ENCODE measurements at regions not wholly inside any gene's neighbourhood (a gene's known extent, or its start where the extent isn't known, plus 50 kb on each side); places are given as distances from the start of the nearest gene placed in this dataset.

DNA sequence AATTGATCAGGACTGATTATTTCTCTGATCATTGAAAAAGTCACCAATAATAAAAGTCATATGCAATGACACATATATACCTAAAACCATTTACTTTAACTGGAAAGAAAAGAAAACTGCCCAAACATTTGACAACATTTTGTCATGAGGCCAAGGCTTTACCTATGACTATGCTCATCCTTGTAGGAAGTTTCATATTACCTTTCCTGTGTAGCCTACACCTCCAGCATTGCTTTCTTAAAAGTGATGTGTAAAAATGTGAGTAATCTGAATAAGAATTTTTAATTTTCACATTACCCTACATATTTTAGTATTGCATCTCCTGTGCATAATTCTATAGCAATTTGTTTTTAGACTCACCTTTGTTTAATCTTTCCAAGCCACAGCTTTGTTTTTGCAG, 419.8 kb upstream of the FIGN start:
- no peak for DNase-seq

DNA sequence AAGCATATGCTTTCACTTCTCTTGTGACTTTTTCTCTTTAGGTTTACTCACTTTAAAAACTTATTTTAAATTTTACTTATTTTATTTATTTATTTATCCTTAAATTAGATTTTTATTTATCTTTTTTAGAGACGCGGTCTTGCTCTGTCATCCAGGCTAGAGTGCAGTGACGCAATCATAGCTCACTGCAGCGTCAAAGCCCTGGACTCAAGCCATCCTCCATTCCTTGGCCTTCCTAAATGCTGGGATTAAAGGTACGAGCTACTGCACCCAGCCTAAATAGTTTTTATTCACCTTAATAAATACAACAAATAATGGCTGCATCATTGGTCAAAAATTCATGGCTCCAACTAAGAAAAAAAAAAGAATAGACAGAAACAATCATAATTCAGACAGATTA, 415.7 kb upstream of the FIGN start:
- no peak for DNase-seq

DNA sequence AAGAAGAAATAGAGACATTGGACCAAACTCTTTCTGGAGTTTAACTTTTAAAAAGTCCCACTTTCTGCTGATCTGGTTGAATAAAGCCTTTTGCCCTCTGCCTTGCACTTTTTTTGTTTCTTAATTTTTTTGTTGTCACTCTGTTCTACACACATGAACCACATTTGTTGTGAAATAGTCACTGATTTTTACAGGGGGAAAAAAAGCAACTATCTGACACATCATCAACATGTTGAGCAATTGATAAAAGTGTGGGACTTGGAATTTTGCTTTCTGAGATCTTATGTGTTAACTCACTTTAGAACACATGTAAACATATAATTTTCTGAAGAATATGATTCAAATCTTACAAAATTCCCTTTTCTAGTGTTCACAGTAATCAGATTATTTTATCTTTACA, 414.8 kb upstream of the FIGN start:
- no peak for DNase-seq

GRCh38 chr2:164146441-164146840, 410.6 kb upstream of the FIGN start:
- no peak for DNase-seq

DNA sequence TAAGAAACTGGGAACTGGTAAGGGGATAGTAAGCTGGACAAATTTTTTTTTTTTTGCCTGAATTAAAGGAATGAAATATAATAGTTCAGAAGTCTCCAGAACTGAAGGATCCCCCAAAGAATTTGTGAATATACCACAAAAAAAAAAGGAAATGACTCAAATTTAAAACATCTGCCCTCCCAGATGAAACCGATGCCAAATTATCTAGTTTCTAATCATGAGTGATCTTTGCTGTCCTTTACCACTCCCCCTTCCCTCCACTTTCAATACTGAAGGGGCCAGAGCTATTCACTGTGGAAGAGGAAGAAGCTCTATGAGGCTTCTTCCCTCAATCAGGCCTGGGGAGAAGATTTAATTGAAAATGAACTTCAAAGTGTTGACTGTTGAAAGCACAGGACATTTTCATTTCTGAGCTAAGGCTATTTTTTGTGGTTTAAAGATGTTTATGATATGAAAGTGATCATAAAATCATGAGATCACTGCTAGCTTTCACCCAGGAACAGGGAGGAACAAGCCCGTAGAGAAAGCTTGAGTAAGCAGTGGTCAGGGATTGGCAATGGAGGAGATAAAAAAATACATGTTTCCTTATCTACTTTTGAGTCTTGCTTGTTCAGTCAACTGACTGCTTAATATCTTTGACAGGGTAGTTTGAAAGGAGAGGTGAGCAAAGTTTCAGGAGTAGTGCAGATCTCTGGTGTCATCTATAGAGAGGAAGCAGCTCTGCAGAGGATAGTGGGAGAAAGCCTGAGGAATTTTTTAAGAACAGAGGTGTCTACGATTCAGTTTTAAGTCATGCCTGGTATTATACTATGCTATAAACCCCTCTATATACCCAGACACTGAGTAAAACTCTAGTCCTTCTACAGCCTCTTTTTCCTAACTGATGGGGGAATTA, 409.5 kb upstream of the FIGN start:
- no peak for DNase-seq

DNA sequence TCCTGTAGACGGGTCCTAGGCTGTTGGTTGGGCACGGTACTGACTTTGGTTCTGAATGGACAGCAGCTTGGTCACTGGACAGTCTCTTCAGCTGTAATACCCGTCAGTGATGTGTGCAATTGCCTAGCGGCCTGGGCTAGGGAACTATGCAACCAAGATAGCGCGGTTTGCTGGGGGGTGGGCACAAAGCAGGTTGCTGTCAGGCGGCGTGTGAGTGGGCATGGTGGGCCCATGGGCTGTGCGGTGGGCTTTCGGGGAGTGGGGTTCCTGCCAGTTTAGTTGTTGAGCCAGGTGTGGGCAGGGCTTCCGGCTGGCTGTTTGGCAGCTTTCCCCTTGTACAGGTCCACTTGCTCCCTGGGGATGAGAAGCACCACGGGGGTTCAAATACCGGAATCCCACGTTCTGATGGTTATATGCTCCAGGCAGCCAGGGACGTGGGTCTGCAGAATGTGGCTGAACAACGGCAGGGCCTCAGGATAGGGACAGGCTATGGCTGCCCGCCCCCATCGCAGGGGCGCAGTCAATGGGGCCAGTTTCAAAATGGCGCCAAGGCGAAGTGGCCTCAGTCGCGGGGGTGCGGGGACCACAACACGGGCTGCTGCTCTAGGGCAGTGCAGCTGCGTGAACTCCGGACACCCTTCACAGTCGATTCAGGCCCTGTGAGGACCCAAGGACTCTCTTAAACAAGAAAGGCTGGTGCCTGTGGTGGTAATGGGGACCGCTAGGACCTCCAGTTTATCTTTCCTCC, 407.5 kb upstream of the FIGN start:
- no peak for DNase-seq

- no peak for DNase-seq
Measured at GRCh38 chr2:164142755-164143154, 406.9 kb upstream of the FIGN start.

- DNase-seq = no peak
Measured at GRCh38 chr2:164141271-164141670, 405.5 kb upstream of the FIGN start.

DNA sequence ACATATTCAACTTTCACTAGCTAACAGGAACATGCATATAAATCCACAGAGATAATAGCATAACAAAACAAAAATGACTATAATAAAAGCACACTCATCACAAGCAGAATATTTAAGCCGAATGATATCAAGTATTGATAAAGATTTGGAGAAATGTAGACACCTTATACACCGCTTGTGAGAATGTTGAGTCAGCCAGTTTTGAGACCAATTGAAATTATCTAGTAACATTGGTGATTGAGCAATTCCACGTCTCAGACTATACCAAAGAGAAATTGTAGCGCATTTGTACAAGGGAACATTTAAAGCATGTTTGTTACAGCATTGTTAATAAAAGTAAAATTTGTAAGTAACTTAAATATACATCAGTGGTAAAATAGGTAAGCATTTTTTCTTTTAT, 402.9 kb upstream of the FIGN start:
- DNase-seq = no peak

- DNase-seq = no peak
Measured at GRCh38 chr2:164134336-164134735, 398.5 kb upstream of the FIGN start.

- no peak for DNase-seq
Measured at GRCh38 chr2:164127971-164128527, 392.2 kb upstream of the FIGN start.

DNA sequence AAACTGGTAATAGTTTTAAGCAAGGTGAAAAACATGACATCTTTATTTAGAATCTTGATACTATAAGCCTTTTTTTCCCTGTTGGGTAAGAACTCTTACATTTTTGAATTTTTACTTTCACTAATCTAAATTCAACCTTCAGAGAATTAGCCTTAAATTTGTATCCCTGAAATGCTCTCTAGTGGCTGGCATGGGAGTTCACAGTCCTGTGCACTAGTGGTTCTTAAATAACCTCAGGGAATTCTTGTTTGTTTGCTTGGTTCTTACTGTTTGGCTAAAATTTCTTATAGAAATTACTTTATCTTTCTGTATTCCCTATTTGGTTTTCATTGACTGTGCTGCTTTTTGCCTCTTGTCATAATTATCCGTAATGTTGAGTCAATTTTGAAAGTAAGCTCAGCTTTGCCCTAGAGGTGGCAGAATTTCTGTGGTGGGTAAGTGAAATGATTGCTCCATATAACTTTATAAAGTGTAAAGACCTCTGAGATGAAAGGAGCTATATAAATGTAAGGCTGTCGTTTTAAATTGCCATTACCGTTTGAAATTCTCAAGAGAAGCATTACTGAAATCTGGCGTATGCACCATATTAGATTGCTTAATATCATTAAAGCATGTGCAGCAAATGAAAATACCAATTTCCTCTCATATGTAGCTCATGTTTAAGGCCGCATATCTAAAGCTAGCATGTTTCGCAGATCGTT, 391.3 kb upstream of the FIGN start:
- DNase-seq = no peak

- no peak for DNase-seq
Measured at GRCh38 chr2:164115806-164116205, 380.0 kb upstream of the FIGN start.

GRCh38 chr2:164114937-164115336, 379.1 kb upstream of the FIGN start:
- no peak for DNase-seq

GRCh38 chr2:164112105-164112504, 376.3 kb upstream of the FIGN start:
- DNase-seq = no peak

GRCh38 chr2:164110515-164110914, 374.7 kb upstream of the FIGN start:
- DNase-seq = no peak

GRCh38 chr2:164109006-164109405, 373.2 kb upstream of the FIGN start:
- no peak for DNase-seq

DNA sequence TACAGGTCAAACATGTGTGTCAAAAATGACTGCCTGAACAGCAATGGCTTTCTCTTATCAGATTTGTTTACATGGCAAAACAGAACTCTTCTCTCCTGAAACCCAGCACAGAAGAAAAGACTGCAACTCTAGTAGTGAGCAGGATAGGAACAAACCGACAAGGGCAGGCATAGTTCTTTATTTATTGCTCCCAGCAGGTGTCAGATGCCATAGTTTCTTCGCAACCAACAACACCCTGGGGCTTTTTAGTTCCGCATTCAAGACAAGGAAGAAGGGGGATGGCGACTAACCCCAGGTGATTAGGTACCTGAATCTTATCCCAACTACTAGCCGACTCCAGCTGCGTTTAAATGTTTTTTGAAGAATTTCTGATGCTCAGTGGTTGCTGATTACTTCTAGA, 367.5 kb upstream of the FIGN start:
- DNase-seq = no peak

DNA sequence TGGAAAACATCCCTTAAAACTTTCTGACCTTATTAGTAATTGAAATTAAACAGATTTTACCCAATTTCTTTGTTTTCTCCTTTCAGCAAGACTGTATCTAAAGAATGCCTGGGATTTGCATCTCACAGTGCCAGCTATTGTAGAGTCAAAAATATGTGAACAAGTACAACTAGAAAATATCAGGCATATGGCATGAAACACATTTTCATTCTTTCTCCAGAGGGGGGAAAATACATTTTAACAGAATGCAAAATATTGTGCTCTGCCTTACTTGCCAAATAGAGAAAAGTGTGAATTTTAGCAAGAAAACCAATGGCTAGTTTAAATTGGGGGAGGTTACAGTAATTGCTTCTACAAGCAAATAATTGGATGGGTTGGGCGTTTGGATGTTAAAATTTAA, 366.6 kb upstream of the FIGN start:
- DNase-seq = no peak

- DNase-seq = no peak
Measured at GRCh38 chr2:164091673-164092072, 355.9 kb upstream of the FIGN start.

DNA sequence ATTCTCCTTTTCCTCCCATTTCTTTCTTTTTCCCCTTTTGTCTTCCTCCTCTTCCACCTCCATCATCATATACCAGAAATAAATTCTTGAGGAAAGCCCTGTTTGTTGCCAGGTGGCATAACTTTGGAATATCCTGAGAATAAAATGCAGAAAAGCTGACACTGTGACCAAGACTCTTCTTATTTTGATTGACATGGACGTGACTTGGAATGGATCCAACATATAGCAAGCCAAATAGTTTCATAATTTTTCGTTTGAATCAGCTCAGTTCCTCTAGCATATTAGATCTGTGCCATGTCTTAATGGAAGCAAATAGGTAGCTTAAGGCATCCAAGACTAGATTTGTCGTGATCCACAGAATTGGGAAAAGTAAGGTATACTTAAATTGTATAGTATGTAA, 354.7 kb upstream of the FIGN start:
- no peak for DNase-seq

DNA sequence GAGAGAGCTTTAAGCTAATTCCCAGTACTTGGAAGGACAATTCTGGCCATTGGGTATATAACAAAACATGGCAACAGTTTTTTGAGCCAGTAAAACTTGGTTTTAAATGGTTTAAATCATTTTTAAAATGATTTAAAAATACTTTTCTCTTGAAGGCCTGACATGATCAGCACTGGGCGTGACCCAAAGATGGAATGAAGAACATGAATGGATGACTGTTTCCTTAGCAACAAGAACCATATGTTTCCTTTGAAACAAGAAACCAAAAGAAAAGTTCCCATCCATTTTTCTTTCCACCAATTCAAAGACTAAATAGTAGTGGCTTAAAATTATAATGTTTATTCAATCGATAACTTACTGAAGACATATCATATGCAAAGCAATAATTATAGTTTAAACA, 348.3 kb upstream of the FIGN start:
- no peak for DNase-seq

- no peak for DNase-seq
Measured at GRCh38 chr2:164080486-164080885, 344.7 kb upstream of the FIGN start.

Data from right hindlimb (tissue), 1 donor.